NT2/D1 (cell line): ENCODE measurements at regions not wholly inside any gene's neighbourhood (a gene's known extent, or its start where the extent isn't known, plus 50 kb on each side); places are given as distances from the start of the nearest gene placed in this dataset.

Experiments
- YY1 ChIP-seq: IDR thresholded peaks from 2 replicates; pipeline ENCODE4 v1.6.1; 2011; ENCODE audit not compliant: insufficient read length, insufficient read depth
- ZNF274 ChIP-seq: IDR thresholded peaks from 2 replicates; pipeline ENCODE4 v1.6.1; 2011; ENCODE audit warnings: mild to moderate bottlenecking, low read depth, low read length

DNA sequence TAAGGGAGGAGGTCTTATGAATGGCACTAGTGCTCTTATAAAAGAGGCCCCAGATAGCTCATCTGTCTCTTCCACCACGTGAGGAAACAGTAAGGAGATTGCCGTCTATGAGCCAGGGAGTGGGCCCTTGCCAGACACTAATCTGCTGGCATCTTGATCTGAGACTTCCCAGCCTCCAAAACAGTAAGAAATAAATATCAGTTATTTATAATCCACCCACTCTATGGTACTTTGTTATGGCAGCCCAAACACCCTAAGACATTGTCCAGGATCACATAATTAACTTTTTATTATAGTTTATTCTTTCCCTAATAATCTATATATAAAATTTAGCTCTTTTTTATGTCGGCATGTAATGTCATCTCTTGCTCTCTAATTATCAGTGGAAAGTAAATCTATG lies 144.0 kb upstream of the IRF2BP2 start:
- TF ChIP-seq ZNF274 = no peak
- TF ChIP-seq YY1 = no peak
